ENCODE measurements at regions not wholly inside any gene's neighbourhood (a gene's known extent, or its start where the extent isn't known, plus 50 kb on each side); places are given as distances from the start of the nearest gene placed in this dataset.

DNA sequence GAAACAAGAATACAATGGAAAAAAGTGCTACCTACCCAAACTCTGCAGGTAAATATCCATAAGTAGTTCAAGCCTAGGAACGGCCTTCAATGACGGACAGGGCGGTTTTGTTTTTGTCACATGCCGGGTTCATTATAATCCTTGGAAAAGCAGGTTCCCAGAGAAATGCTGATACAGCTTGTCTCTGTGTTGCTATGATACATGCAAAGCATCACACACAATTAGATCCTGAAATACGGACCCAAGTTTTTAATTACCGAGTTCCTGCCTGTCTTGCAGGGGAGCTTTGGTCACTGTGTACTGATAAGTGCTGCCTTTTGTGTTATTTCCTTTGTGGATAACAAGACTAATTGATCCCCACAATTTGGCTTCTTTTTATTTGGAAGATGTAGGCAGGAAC lies 217.4 kb downstream of the HAPSTR1 start:
- TF ChIP-seq POLR2A (IDR thresholded peaks at IDR 0.05): no peak
- no peak for TF ChIP-seq CTCF (IDR thresholded peaks at IDR 0.05)
